Ascending aorta (tissue), 2 donors: ENCODE measurements at regions not wholly inside any gene's neighbourhood (a gene's known extent, or its start where the extent isn't known, plus 50 kb on each side); places are given as distances from the start of the nearest gene placed in this dataset.

Experiments
- DNase-seq, 2 donors: peaks; one replicate each; pipeline ENCODE4 v3.0.0-alpha.2; 2019; ENCODE audit warnings: low spot score in 2 of 2
- H3K27ac ChIP-seq, 2 donors: fragments of 200-600 bp; sonication (generic); one replicate each; pipeline ENCODE4 v1.5.1; 2016 to 2017; ENCODE audit warnings: mild to moderate bottlenecking in 1 of 2
- H3K27me3 ChIP-seq: fragments of 200-600 bp; sonication (generic); one replicate; pipeline ENCODE4 v1.5.1; 2017
- H3K36me3 ChIP-seq, 2 donors: fragments of 200-600 bp; sonication (generic); one replicate each; pipeline ENCODE4 v1.5.1; 2016
- H3K4me1 ChIP-seq, 2 donors: fragments of 200-600 bp; sonication (generic); one replicate each; pipeline ENCODE4 v1.5.1; 2016 to 2017; ENCODE audit warnings: mild to moderate bottlenecking in 1 of 2
- H3K4me3 ChIP-seq, 2 donors: fragments of 200-600 bp; sonication (generic); one replicate each; pipeline ENCODE4 v1.5.1; 2016 to 2017; ENCODE audit warnings: mild to moderate bottlenecking in 1 of 2
- H3K9me3 ChIP-seq, 2 donors: fragments of 200-600 bp; sonication (generic); one replicate each; pipeline ENCODE4 v1.5.1; 2016
- CTCF ChIP-seq, 3 experiments: fragments of 200-600 bp in 2 of 3; fragments of 450-650 bp in 1 of 3; sonication (generic) in 2 of 3; IDR thresholded peaks; one replicate each; pipeline ENCODE4 v1.5.1; 2016 to 2019; ENCODE audit warnings: antibody characterized with exemption in 3 of 3, mild to moderate bottlenecking in 1 of 3, moderate library complexity in 1 of 3
- intact Hi-C: fragments of 100-400 bp; cut with DNase I; formaldehyde crosslinking; loops from one replicate; pipeline ENCODE4 v1.15.1; 2023

GRCh38 chr14:101229666-101230065 lies 326.1 kb upstream of the RTL1 start:
- intact Hi-C loops: no loop called here
- Histone ChIP-seq H3K4me3 (no peak overlapping the region), H3K4me1 (no peaks in the 10 kb centered on the region), H3K36me3 (no peaks in the 10 kb centered on the region), H3K9me3 (no peaks in the 10 kb centered on the region), H3K27me3 (no peaks in the 10 kb centered on the region), H3K27ac (no peak overlapping the region)
- no peak for TF ChIP-seq CTCF (IDR thresholded peaks at IDR 0.05)
- peak in 1 of 2 donors; percentile 9 for DNase-seq

DNA sequence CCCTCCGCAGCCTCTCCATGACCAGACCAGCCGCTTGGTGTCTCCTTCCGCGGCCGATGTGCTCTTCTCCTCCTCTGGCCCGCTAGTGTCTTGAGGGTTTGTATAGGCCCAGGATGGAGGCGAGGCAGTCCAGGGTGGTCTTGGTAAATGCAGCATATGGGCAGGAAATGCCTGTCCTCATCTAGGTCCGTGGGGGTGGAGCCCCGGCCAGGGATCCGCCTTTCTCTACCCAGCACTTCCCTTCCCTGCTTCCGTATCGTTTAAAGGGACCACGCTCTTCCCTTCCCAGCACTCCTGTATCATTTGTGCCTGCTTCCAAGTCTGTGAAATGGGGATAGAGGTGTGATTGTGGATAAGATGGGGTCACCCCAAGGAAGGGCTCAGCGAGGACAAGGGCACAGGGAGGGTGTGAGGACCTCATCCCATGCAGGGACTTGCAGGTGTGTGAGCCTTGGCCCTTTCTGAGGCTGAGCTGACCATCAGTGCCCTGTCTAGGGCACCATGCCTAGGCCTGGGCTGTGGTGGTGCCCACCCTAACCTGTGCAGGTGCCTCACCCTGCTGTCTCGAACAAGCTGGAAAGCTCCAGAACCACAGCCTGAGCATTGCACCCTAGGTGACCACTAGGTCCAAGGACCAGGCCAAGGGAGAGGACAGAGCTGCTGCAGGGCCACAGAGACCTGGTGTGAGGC lies 326.8 kb upstream of the RTL1 start:
- H3K4me1 ChIP-seq: no peaks in the 10 kb centered on the region
- no peaks in the 10 kb centered on the region for H3K36me3 ChIP-seq
- TF ChIP-seq CTCF (IDR thresholded peaks at IDR 0.05): no peak
- H3K27ac ChIP-seq: no peak overlapping the region
- no peaks in the 10 kb centered on the region for H3K27me3 ChIP-seq
- DNase-seq: peak in 1 of 2 donors; percentile 51
- H3K4me3 ChIP-seq: no peak overlapping the region
- intact Hi-C loops: no loop called here
- no peaks in the 10 kb centered on the region for H3K9me3 ChIP-seq

GRCh38 chr14:101230851-101231550 lies 327.5 kb upstream of the RTL1 start:
- no peak for TF ChIP-seq CTCF (IDR thresholded peaks at IDR 0.05)
- intact Hi-C loops: no loop called here
- Histone ChIP-seq H3K4me1 (no peaks in the 10 kb centered on the region), H3K4me3 (no peak overlapping the region), H3K36me3 (no peaks in the 10 kb centered on the region), H3K9me3 (no peaks in the 10 kb centered on the region), H3K27ac (no peak overlapping the region), H3K27me3 (no peaks in the 10 kb centered on the region)
- peak in 1 of 2 donors; percentile 47 for DNase-seq

GRCh38 chr14:101231828-101232227 lies 328.3 kb upstream of the RTL1 start:
- Histone ChIP-seq H3K4me3 (no peak overlapping the region), H3K36me3 (no peaks in the 10 kb centered on the region), H3K9me3 (no peaks in the 10 kb centered on the region), H3K27me3 (no peaks in the 10 kb centered on the region), H3K4me1 (no peaks in the 10 kb centered on the region), H3K27ac (no peak overlapping the region)
- no peak for TF ChIP-seq CTCF (IDR thresholded peaks at IDR 0.05)
- intact Hi-C loops: no loop called here
- peak in 1 of 2 donors; percentile 12 for DNase-seq

GRCh38 chr14:101232340-101233020 lies 328.8 kb upstream of the DIO3 start:
- H3K36me3 ChIP-seq: no peaks in the 10 kb centered on the region
- H3K27ac ChIP-seq: no peak overlapping the region
- intact Hi-C loops: no loop called here
- TF ChIP-seq CTCF (IDR thresholded peaks at IDR 0.05): no peak
- no peaks in the 10 kb centered on the region for H3K27me3 ChIP-seq
- no peaks in the 10 kb centered on the region for H3K9me3 ChIP-seq
- no peaks in the 10 kb centered on the region for H3K4me1 ChIP-seq
- H3K4me3 ChIP-seq: no peak overlapping the region
- DNase-seq: peak in 1 of 2 donors; percentile 56
